ENCODE measurements at regions not wholly inside any gene's neighbourhood (a gene's known extent, or its start where the extent isn't known, plus 50 kb on each side); places are given as distances from the start of the nearest gene placed in this dataset.
"Not testable (repeated sequence)": the region's sequence is repeated elsewhere in the genome, so short reads cannot be mapped to it uniquely, and the experiment has no call there.

- H3K27ac ChIP-seq (ENCODE audit: low read depth in 1 of 2, low read length in 2 of 2), result no peak overlapping the region
- ATAC-seq (ENCODE audit: poor library complexity) (no peak), DNase-seq (no peak)
- no peaks in the 10 kb centered on the region for H3K27me3 ChIP-seq (ENCODE audit: control insufficient read depth in 1 of 2, insufficient read depth in 2 of 2, low read length in 2 of 2)
- peaks cover 15% of the 10 kb centered on the region for H3K9me3 Mint-ChIP-seq
- H3K4me3 Mint-ChIP-seq, result no peak overlapping the region
- H3K27me3 Mint-ChIP-seq, result no peaks in the 10 kb centered on the region
- no peaks in the 10 kb centered on the region for H3K9me3 ChIP-seq (ENCODE audit: control insufficient read depth in 1 of 2, insufficient read depth in 1 of 2, low read length in 2 of 2)
- H3K36me3 ChIP-seq (ENCODE audit: insufficient read depth, low read length), result no peaks in the 10 kb centered on the region
- no peak for TF ChIP-seq CTCF (IDR thresholded peaks at IDR 0.05)
- no peaks in the 10 kb centered on the region for H3K4me1 Mint-ChIP-seq (ENCODE audit: low read depth)
- no peak overlapping the region for H3K4me3 ChIP-seq (ENCODE audit: low read length)
- CTCF ChIA-PET, result no interaction called here
- no peak overlapping the region for H3K27ac Mint-ChIP-seq
- intact Hi-C loops (cut with DNase I, micrococcal nuclease), result no loop called here
- no peaks in the 10 kb centered on the region for H3K36me3 Mint-ChIP-seq (ENCODE audit: low read depth)
- POLR2A ChIA-PET, result no interaction called here
- no peaks in the 10 kb centered on the region for H3K4me1 ChIP-seq (ENCODE audit: insufficient read depth, low read length)
Observed at GRCh38 chr2:76000425-76000824, 289.7 kb upstream of the GCFC2 start.

- DNase-seq (no peak), ATAC-seq (ENCODE audit: poor library complexity) (no peak)
- H3K27ac Mint-ChIP-seq, result no peak overlapping the region
- CTCF ChIA-PET, result no interaction called here
- Histone ChIP-seq H3K4me3 (ENCODE audit: low read length) (no peak overlapping the region), H3K9me3 (ENCODE audit: control insufficient read depth in 1 of 2, insufficient read depth in 1 of 2, low read length in 2 of 2) (peaks cover 4 to 13% of the 10 kb centered on the region in 2 experiments), H3K36me3 (ENCODE audit: insufficient read depth, low read length) (no peaks in the 10 kb centered on the region), H3K4me1 (ENCODE audit: insufficient read depth, low read length) (no peaks in the 10 kb centered on the region), H3K27ac (ENCODE audit: low read depth in 1 of 2, low read length in 2 of 2) (no peak overlapping the region), H3K27me3 (ENCODE audit: control insufficient read depth in 1 of 2, insufficient read depth in 2 of 2, low read length in 2 of 2) (no peaks in the 10 kb centered on the region)
- no peaks in the 10 kb centered on the region for H3K27me3 Mint-ChIP-seq
- intact Hi-C loops (cut with DNase I, micrococcal nuclease), result no loop called here
- H3K4me3 Mint-ChIP-seq, result no peak overlapping the region
- no peak for TF ChIP-seq CTCF (IDR thresholded peaks at IDR 0.05)
- H3K4me1 Mint-ChIP-seq (ENCODE audit: low read depth), result no peaks in the 10 kb centered on the region
- POLR2A ChIA-PET, result no interaction called here
- H3K9me3 Mint-ChIP-seq, result peaks cover 22% of the 10 kb centered on the region
- no peaks in the 10 kb centered on the region for H3K36me3 Mint-ChIP-seq (ENCODE audit: low read depth)
Observed at GRCh38 chr2:75998451-75998850, 287.7 kb upstream of the GCFC2 start.

- ChIA-PET CTCF (no interaction called here), POLR2A (no interaction called here)
- Histone ChIP-seq H3K36me3 (ENCODE audit: insufficient read depth, low read length) (no peaks in the 10 kb centered on the region), H3K27ac (ENCODE audit: low read depth in 1 of 2, low read length in 2 of 2) (no peak overlapping the region), H3K9me3 (ENCODE audit: control insufficient read depth in 1 of 2, insufficient read depth in 1 of 2, low read length in 2 of 2) (peaks cover 5 to 13% of the 10 kb centered on the region in 2 experiments), H3K27me3 (ENCODE audit: control insufficient read depth in 1 of 2, insufficient read depth in 2 of 2, low read length in 2 of 2) (no peaks in the 10 kb centered on the region), H3K4me1 (ENCODE audit: insufficient read depth, low read length) (no peaks in the 10 kb centered on the region), H3K4me3 (ENCODE audit: low read length) (no peak overlapping the region)
- Mint-ChIP-seq H3K9me3 (peaks cover 17% of the 10 kb centered on the region), H3K27ac (no peak overlapping the region), H3K36me3 (ENCODE audit: low read depth) (no peaks in the 10 kb centered on the region), H3K27me3 (no peaks in the 10 kb centered on the region), H3K4me3 (no peak overlapping the region), H3K4me1 (ENCODE audit: low read depth) (no peaks in the 10 kb centered on the region)
- DNase-seq, result no peak
- no peak for TF ChIP-seq CTCF (IDR thresholded peaks at IDR 0.05)
- no peak for ATAC-seq (ENCODE audit: poor library complexity)
- intact Hi-C loops (cut with DNase I, micrococcal nuclease), result no loop called here
Observed at GRCh38 chr2:75994759-75995158, 284.0 kb upstream of the GCFC2 start.

GRCh38 chr2:75988622-75989021 lies 277.9 kb upstream of the GCFC2 start:
- H3K9me3 Mint-ChIP-seq, result peaks cover 12% of the 10 kb centered on the region
- POLR2A ChIA-PET; H3K27ac Mint-ChIP-seq; DNase-seq; H3K36me3 ChIP-seq (ENCODE audit: insufficient read depth, low read length); H3K4me1 ChIP-seq (ENCODE audit: insufficient read depth, low read length); ATAC-seq (ENCODE audit: poor library complexity); H3K4me1 Mint-ChIP-seq (ENCODE audit: low read depth); H3K4me3 Mint-ChIP-seq; H3K27ac ChIP-seq (ENCODE audit: low read depth in 1 of 2, low read length in 2 of 2); H3K9me3 ChIP-seq (ENCODE audit: control insufficient read depth in 1 of 2, insufficient read depth in 1 of 2, low read length in 2 of 2); CTCF ChIA-PET; H3K4me3 ChIP-seq (ENCODE audit: low read length); intact Hi-C loops (cut with DNase I, micrococcal nuclease); H3K36me3 Mint-ChIP-seq (ENCODE audit: low read depth); H3K27me3 ChIP-seq (ENCODE audit: control insufficient read depth in 1 of 2, insufficient read depth in 2 of 2, low read length in 2 of 2); H3K27me3 Mint-ChIP-seq: not testable (repeated sequence)
